ENCODE measurements at regions not wholly inside any gene's neighbourhood (a gene's known extent, or its start where the extent isn't known, plus 50 kb on each side); places are given as distances from the start of the nearest gene placed in this dataset.

- no peak for DNase-seq (ENCODE audit: low read depth)
Observed at GRCh38 chr13:47518530-47518929, 482.5 kb downstream of the SUCLA2 start.

GRCh38 chr13:47511647-47512046, 489.4 kb downstream of the SUCLA2 start:
- no peak for DNase-seq (ENCODE audit: low read depth)

- DNase-seq (ENCODE audit: low read depth), result no peak
Observed at GRCh38 chr13:47508527-47509228, 492.4 kb downstream of the SUCLA2 start.

- DNase-seq (ENCODE audit: low read depth), result no peak
Observed at GRCh38 chr13:47503475-47503874, 497.6 kb downstream of the SUCLA2 start.

- DNase-seq (ENCODE audit: low read depth), result no peak
Observed at GRCh38 chr13:47502166-47502565, 498.9 kb downstream of the SUCLA2 start.

GRCh38 chr13:47499358-47500150, 501.5 kb downstream of the SUCLA2 start:
- DNase-seq (ENCODE audit: low read depth), result no peak

- DNase-seq (ENCODE audit: low read depth), result no peak
Observed at GRCh38 chr13:47484548-47484947, 516.5 kb downstream of the SUCLA2 start.

- no peak for DNase-seq (ENCODE audit: low read depth)
Observed at GRCh38 chr13:47481536-47481935, 519.5 kb downstream of the SUCLA2 start.

- DNase-seq (ENCODE audit: low read depth), result no peak
Observed at GRCh38 chr13:47480951-47481350, 520.1 kb downstream of the SUCLA2 start.

- DNase-seq (ENCODE audit: low read depth), result no peak
Observed at GRCh38 chr13:47480121-47480520, 521.0 kb downstream of the SUCLA2 start.

GRCh38 chr13:47478985-47479384, 522.1 kb downstream of the SUCLA2 start:
- DNase-seq (ENCODE audit: low read depth), result no peak

- DNase-seq (ENCODE audit: low read depth), result no peak
Observed at GRCh38 chr13:47475441-47475948, 525.6 kb downstream of the SUCLA2 start.

GRCh38 chr13:47474839-47475238, 526.2 kb downstream of the SUCLA2 start:
- no peak for DNase-seq (ENCODE audit: low read depth)

GRCh38 chr13:47474326-47474725, 526.7 kb downstream of the SUCLA2 start:
- no peak for DNase-seq (ENCODE audit: low read depth)

GRCh38 chr13:47472516-47472915, 528.6 kb downstream of the SUCLA2 start:
- DNase-seq (ENCODE audit: low read depth), result no peak

GRCh38 chr13:47463726-47464125, 537.3 kb downstream of the SUCLA2 start:
- DNase-seq (ENCODE audit: low read depth), result no peak

GRCh38 chr13:47463002-47463401, 538.1 kb downstream of the SUCLA2 start:
- no peak for DNase-seq (ENCODE audit: low read depth)

GRCh38 chr13:47461816-47462215, 539.3 kb downstream of the SUCLA2 start:
- no peak for DNase-seq (ENCODE audit: low read depth)

GRCh38 chr13:47459512-47459911, 541.6 kb downstream of the SUCLA2 start:
- no peak for DNase-seq (ENCODE audit: low read depth)

GRCh38 chr13:47457626-47458025, 543.4 kb downstream of the SUCLA2 start:
- DNase-seq (ENCODE audit: low read depth), result no peak

GRCh38 chr13:47455626-47456025, 545.4 kb downstream of the SUCLA2 start:
- no peak for DNase-seq (ENCODE audit: low read depth)

GRCh38 chr13:47454986-47455385, 546.1 kb downstream of the SUCLA2 start:
- no peak for DNase-seq (ENCODE audit: low read depth)

- no peak for DNase-seq (ENCODE audit: low read depth)
Observed at GRCh38 chr13:47437406-47437805, 540.6 kb upstream of the HTR2A start.
